ENCODE measurements at regions not wholly inside any gene's neighbourhood (a gene's known extent, or its start where the extent isn't known, plus 50 kb on each side); places are given as distances from the start of the nearest gene placed in this dataset.
A peak's percentile ranks its signal among the peaks of the same experiment; 100 is the strongest.

DNA sequence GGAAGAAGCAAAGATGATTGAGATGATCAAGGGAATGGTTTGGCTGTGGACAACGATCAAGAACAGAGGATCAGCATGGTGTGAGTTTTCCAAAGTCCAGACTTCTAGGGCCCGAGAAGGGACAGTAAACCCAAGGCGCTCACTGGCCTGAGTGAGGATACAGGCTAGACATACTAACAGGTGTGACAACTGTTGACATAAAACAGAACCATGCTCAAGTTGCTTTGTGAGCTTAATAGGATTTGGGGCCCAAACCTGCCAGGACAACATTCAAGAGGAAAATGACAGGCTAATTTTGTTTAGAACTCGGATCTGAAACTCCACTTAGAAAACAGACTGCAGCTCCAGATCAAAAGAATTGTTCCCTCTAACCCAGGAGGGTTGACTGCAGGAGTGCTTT, 68.1 kb upstream of the ACKR3 start:
- H3K4me3 ChIP-seq (replicated peaks in 1 of 2; ENCODE audit: low read depth in 2 of 2, low read length in 2 of 2), result no peak overlapping the region
- DNase-seq (ENCODE audit: low read depth in 2 of 2), result no peak
- TF ChIP-seq, protein P1, sequence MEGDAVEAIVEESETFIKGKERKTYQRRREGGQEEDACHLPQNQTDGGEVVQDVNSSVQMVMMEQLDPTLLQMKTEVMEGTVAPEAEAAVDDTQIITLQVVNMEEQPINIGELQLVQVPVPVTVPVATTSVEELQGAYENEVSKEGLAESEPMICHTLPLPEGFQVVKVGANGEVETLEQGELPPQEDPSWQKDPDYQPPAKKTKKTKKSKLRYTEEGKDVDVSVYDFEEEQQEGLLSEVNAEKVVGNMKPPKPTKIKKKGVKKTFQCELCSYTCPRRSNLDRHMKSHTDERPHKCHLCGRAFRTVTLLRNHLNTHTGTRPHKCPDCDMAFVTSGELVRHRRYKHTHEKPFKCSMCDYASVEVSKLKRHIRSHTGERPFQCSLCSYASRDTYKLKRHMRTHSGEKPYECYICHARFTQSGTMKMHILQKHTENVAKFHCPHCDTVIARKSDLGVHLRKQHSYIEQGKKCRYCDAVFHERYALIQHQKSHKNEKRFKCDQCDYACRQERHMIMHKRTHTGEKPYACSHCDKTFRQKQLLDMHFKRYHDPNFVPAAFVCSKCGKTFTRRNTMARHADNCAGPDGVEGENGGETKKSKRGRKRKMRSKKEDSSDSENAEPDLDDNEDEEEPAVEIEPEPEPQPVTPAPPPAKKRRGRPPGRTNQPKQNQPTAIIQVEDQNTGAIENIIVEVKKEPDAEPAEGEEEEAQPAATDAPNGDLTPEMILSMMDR (IDR thresholded peaks at IDR 0.05; ENCODE audit: low read depth, low read length), result no peak

GRCh38 chr2:236503100-236503499, 66.5 kb upstream of the ACKR3 start:
- H3K4me3 ChIP-seq (replicated peaks in 1 of 2; ENCODE audit: low read depth in 2 of 2, low read length in 2 of 2), result no peak overlapping the region
- TF ChIP-seq, protein P1 (IDR thresholded peaks at IDR 0.05; ENCODE audit: low read depth, low read length), result no peak
- DNase-seq (ENCODE audit: low read depth in 2 of 2), result no peak

- no peak for DNase-seq (ENCODE audit: low read depth in 2 of 2)
- TF ChIP-seq, protein P1 (IDR thresholded peaks at IDR 0.05; ENCODE audit: low read depth, low read length), result no peak
- no peak overlapping the region for H3K4me3 ChIP-seq (replicated peaks in 1 of 2; ENCODE audit: low read depth in 2 of 2, low read length in 2 of 2)
Observed at GRCh38 chr2:236503583-236503982, 66.0 kb upstream of the ACKR3 start.

- TF ChIP-seq, protein P1 (IDR thresholded peaks at IDR 0.05; ENCODE audit: low read depth, low read length), result no peak
- no peak overlapping the region for H3K4me3 ChIP-seq (replicated peaks in 1 of 2; ENCODE audit: low read depth in 2 of 2, low read length in 2 of 2)
- peak in 1 of 2 donors; percentile 62 for DNase-seq (ENCODE audit: low read depth in 2 of 2)
Observed at GRCh38 chr2:236505041-236505440, 64.6 kb upstream of the ACKR3 start.

DNA sequence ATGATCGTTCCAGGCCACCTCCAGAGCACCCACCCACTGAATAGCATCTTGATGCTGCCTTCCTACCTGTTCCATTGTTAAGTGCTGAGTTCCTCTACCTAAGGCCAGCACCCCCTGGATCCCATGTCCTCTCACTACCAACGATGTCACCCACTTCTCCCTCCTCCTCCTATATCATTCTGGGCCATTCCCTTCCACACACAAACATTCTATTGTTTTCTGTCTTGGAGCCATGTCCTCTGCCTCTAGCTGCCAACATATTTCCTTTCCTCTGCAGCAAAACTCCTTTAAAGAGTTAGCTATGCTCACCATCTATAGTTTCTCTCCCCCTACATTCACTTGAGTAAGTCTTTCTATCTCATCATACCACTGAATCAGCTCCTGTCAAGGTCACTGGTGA, 64.0 kb upstream of the ACKR3 start:
- TF ChIP-seq, protein P1 (IDR thresholded peaks at IDR 0.05; ENCODE audit: low read depth, low read length), result no peak
- no peak for DNase-seq (ENCODE audit: low read depth in 2 of 2)
- H3K4me3 ChIP-seq (replicated peaks in 1 of 2; ENCODE audit: low read depth in 2 of 2, low read length in 2 of 2), result no peak overlapping the region

DNA sequence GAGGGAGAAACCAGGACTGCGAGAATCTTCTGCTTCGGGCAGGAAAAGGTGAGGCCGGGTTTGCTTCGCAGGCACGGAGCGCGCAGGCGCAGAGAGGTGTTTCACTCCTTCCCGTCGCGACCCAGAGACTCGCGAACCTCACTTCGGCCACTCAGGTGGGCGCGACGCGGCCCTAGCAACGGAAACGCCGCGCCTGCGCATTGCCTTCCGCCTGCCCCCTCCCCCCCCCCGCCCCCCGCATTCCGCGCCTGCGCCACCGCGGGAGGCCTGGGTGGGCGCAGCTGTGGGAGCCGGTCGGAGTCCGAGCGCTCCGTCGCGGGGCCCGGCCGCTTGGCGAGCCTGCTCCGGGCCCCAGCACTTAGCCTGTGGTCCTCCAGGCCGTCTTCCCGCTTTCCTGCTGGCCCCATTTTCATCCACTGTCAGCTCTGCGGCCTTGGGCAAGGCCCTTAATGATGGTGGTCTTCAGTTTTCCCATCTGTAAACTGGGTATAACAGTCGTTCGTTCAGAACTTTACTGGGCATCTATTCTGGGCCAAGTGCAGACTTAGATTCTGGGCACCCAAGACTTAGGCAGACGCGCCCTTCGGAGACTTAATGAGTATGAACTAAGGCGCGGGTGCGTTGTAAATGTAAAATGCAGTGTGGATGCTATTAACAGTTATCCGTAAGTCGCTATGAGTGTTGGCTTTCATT, 62.1 kb upstream of the ACKR3 start:
- TF ChIP-seq, protein P1 (IDR thresholded peaks at IDR 0.05; ENCODE audit: low read depth, low read length), result no peak
- H3K4me3 ChIP-seq (replicated peaks in 1 of 2; ENCODE audit: low read depth in 2 of 2, low read length in 2 of 2), result peak overlapping the region in 1 of 2 donors; percentile 37
- peak in 1 of 2 donors; percentile 56 for DNase-seq (ENCODE audit: low read depth in 2 of 2)

DNA sequence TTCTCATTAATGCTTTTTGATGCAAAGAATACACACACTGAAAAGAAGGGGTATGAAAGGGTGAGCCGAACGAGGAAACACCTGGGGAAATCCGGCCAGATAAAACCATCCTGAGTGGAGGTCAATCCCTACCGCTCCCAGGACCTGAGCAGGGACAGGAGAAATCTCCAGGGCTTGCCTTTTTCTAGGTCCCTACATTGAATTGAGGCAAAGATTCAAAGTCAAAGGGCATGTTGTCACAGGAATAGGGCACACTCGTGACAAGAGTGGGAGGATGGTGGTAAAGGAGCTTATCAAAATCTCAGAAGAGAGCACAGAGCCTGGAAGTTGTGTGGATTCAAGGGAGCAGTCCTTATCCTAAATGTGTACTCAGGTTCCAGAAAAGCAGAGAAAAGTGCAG, 61.2 kb upstream of the ACKR3 start:
- TF ChIP-seq, protein P1 (IDR thresholded peaks at IDR 0.05; ENCODE audit: low read depth, low read length), result no peak
- no peak overlapping the region for H3K4me3 ChIP-seq (replicated peaks in 1 of 2; ENCODE audit: low read depth in 2 of 2, low read length in 2 of 2)
- no peak for DNase-seq (ENCODE audit: low read depth in 2 of 2)

Data from cardiac fibroblast (primary cell).